ENCODE measurements at regions not wholly inside any gene's neighbourhood (a gene's known extent, or its start where the extent isn't known, plus 50 kb on each side); places are given as distances from the start of the nearest gene placed in this dataset.

DNA sequence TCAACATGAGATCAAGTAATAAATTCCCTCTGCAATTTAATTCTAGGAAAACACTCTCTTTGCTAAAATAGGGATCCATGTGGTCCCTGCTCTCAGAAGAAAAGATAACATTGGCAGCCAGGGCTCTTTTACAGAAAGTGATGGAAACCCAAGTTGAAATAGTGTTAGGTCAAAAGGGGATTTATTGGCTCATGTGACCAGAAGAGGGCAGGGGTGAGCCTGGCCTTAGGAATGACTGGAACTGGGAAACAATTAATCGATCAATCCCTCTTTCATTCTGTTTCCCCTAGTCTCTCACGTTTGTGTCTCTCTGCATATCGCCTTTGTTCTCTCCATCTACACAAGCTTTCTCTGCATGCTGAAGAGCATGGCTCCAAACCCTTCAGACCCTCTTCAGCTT lies 58.3 kb upstream of the ALDH1B1 start:
- Histone ChIP-seq H3K36me3 (ENCODE audit: control insufficient read depth, low read length) (no peaks in the 10 kb centered on the region), H3K27ac (ENCODE audit: low read depth, low read length) (no peak overlapping the region), H3K4me2 (ENCODE audit: low read length) (no peak overlapping the region), H4K20me1 (ENCODE audit: control insufficient read depth, insufficient read depth, low read depth, low read length) (no peaks in the 10 kb centered on the region), H3K4me1 (ENCODE audit: control insufficient read depth, low read length) (no peaks in the 10 kb centered on the region), H3K79me2 (ENCODE audit: control insufficient read depth, low read length) (no peaks in the 10 kb centered on the region), H3K9me2 (replicated peaks; ENCODE audit: control insufficient read depth, low read length) (no peaks in the 10 kb centered on the region), H3K4me3 (ENCODE audit: low read length) (no peak overlapping the region), H3K9me3 (ENCODE audit: control insufficient read depth, insufficient read depth, low read length) (no peaks in the 10 kb centered on the region), H3K27me3 (ENCODE audit: control insufficient read depth, low read length) (0 out of 2 replicates have a peak, but pooled peaks cover 9% of the 10 kb centered on the region), H3F3A (ENCODE audit: control insufficient read depth, insufficient read depth) (no peaks in the 10 kb centered on the region)
- TF ChIP-seq, protein P1, sequence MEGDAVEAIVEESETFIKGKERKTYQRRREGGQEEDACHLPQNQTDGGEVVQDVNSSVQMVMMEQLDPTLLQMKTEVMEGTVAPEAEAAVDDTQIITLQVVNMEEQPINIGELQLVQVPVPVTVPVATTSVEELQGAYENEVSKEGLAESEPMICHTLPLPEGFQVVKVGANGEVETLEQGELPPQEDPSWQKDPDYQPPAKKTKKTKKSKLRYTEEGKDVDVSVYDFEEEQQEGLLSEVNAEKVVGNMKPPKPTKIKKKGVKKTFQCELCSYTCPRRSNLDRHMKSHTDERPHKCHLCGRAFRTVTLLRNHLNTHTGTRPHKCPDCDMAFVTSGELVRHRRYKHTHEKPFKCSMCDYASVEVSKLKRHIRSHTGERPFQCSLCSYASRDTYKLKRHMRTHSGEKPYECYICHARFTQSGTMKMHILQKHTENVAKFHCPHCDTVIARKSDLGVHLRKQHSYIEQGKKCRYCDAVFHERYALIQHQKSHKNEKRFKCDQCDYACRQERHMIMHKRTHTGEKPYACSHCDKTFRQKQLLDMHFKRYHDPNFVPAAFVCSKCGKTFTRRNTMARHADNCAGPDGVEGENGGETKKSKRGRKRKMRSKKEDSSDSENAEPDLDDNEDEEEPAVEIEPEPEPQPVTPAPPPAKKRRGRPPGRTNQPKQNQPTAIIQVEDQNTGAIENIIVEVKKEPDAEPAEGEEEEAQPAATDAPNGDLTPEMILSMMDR (IDR thresholded peaks at IDR 0.05; ENCODE audit: low read depth, low read length, poor library complexity, severe bottlenecking), result peak; percentile 49
- TF ChIP-seq EZH2phosphoT487 (IDR thresholded peaks at IDR 0.05; ENCODE audit: borderline replicate concordance, low read length), result no peak

DNA sequence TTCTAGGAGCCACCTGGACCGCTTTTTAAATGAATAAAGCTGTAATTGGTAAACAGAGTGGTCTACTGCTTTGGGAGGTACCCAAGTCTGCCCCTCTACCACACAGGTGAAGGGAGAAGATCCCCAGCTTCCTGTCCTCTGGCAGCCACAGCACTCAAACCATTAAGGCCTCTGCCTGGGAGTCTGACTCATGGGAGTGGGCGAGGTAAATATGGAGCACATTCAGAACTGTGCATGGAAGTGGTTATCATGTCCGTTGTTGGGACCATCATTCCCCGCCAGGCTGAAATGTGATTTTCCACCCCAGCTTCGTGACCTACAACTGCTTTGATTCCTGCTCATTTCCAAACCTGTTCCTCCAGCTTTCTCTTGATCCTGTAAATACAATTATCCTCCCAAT lies 59.5 kb upstream of the ALDH1B1 start:
- no peaks in the 10 kb centered on the region for H3K9me2 ChIP-seq (replicated peaks; ENCODE audit: control insufficient read depth, low read length)
- no peaks in the 10 kb centered on the region for H3K4me1 ChIP-seq (ENCODE audit: control insufficient read depth, low read length)
- no peak overlapping the region for H3K4me3 ChIP-seq (ENCODE audit: low read length)
- no peaks in the 10 kb centered on the region for H3K79me2 ChIP-seq (ENCODE audit: control insufficient read depth, low read length)
- H3K27me3 ChIP-seq (ENCODE audit: control insufficient read depth, low read length), result 0 out of 2 replicates have a peak, but pooled peaks cover 9% of the 10 kb centered on the region
- H3K36me3 ChIP-seq (ENCODE audit: control insufficient read depth, low read length), result no peaks in the 10 kb centered on the region
- no peaks in the 10 kb centered on the region for H4K20me1 ChIP-seq (ENCODE audit: control insufficient read depth, insufficient read depth, low read depth, low read length)
- H3K4me2 ChIP-seq (ENCODE audit: low read length), result no peak overlapping the region
- no peak for TF ChIP-seq EZH2phosphoT487 (IDR thresholded peaks at IDR 0.05; ENCODE audit: borderline replicate concordance, low read length)
- TF ChIP-seq, protein P1 (IDR thresholded peaks at IDR 0.05; ENCODE audit: low read depth, low read length, poor library complexity, severe bottlenecking), result no peak
- no peaks in the 10 kb centered on the region for H3F3A ChIP-seq (ENCODE audit: control insufficient read depth, insufficient read depth)
- H3K27ac ChIP-seq (ENCODE audit: low read depth, low read length), result no peak overlapping the region
- no peaks in the 10 kb centered on the region for H3K9me3 ChIP-seq (ENCODE audit: control insufficient read depth, insufficient read depth, low read length)

GRCh38 chr9:38332625-38333024 lies 59.9 kb upstream of the ALDH1B1 start:
- Histone ChIP-seq H3K36me3 (ENCODE audit: control insufficient read depth, low read length) (no peaks in the 10 kb centered on the region), H3K9me2 (replicated peaks; ENCODE audit: control insufficient read depth, low read length) (no peaks in the 10 kb centered on the region), H3F3A (ENCODE audit: control insufficient read depth, insufficient read depth) (no peaks in the 10 kb centered on the region), H3K27me3 (ENCODE audit: control insufficient read depth, low read length) (0 out of 2 replicates have a peak, but pooled peaks cover 9% of the 10 kb centered on the region), H3K4me1 (ENCODE audit: control insufficient read depth, low read length) (no peaks in the 10 kb centered on the region), H3K4me2 (ENCODE audit: low read length) (no peak overlapping the region), H3K79me2 (ENCODE audit: control insufficient read depth, low read length) (no peaks in the 10 kb centered on the region), H4K20me1 (ENCODE audit: control insufficient read depth, insufficient read depth, low read depth, low read length) (no peaks in the 10 kb centered on the region), H3K4me3 (ENCODE audit: low read length) (no peak overlapping the region), H3K9me3 (ENCODE audit: control insufficient read depth, insufficient read depth, low read length) (no peaks in the 10 kb centered on the region), H3K27ac (ENCODE audit: low read depth, low read length) (no peak overlapping the region)
- no peak for TF ChIP-seq EZH2phosphoT487 (IDR thresholded peaks at IDR 0.05; ENCODE audit: borderline replicate concordance, low read length)
- TF ChIP-seq, protein P1 (IDR thresholded peaks at IDR 0.05; ENCODE audit: low read depth, low read length, poor library complexity, severe bottlenecking), result no peak
